GM18868 (cell line): ENCODE measurements at regions not wholly inside any gene's neighbourhood (a gene's known extent, or its start where the extent isn't known, plus 50 kb on each side); places are given as distances from the start of the nearest gene placed in this dataset.

Source experiments
- ATAC-seq: cut with Tn5 transposase; IDR thresholded peaks from one replicate; pipeline ENCODE4 v1.9.1; 2021; ENCODE audit warnings: mild to moderate bottlenecking, moderate library complexity; ENCODE audit not compliant: unreplicated experiment

- ATAC-seq, result no peak
Measured at GRCh38 chr4:176383273-176384077, 63.7 kb downstream of the SPCS3 start.

- no peak for ATAC-seq
Measured at GRCh38 chr4:176385601-176386000, 65.8 kb downstream of the SPCS3 start.

GRCh38 chr4:176387571-176387970 lies 67.8 kb downstream of the SPCS3 start:
- no peak for ATAC-seq

GRCh38 chr4:176393306-176394013 lies 73.7 kb downstream of the SPCS3 start:
- ATAC-seq, result no peak

- ATAC-seq, result no peak
Measured at GRCh38 chr4:176400816-176401461, 81.2 kb downstream of the SPCS3 start.

- ATAC-seq, result no peak
Measured at GRCh38 chr4:176404621-176405020, 84.9 kb downstream of the SPCS3 start.

GRCh38 chr4:176406297-176406696 lies 86.5 kb downstream of the SPCS3 start:
- no peak for ATAC-seq

- ATAC-seq, result no peak
Measured at GRCh38 chr4:176406736-176407135, 87.0 kb downstream of the SPCS3 start.

- no peak for ATAC-seq
Measured at GRCh38 chr4:176409627-176410026, 89.9 kb downstream of the SPCS3 start.

GRCh38 chr4:176413171-176413570 lies 93.4 kb downstream of the SPCS3 start:
- peak; percentile 87 for ATAC-seq

GRCh38 chr4:176422001-176422400 lies 102.2 kb downstream of the SPCS3 start:
- ATAC-seq, result no peak

GRCh38 chr4:176422511-176422910 lies 102.7 kb downstream of the SPCS3 start:
- ATAC-seq, result no peak

- no peak for ATAC-seq
Measured at GRCh38 chr4:176425035-176425434, 105.3 kb downstream of the SPCS3 start.

GRCh38 chr4:176432811-176433540 lies 113.2 kb downstream of the SPCS3 start:
- ATAC-seq, result no peak

GRCh38 chr4:176433983-176434382 lies 114.2 kb downstream of the SPCS3 start:
- no peak for ATAC-seq

GRCh38 chr4:176435901-176436292 lies 116.1 kb downstream of the SPCS3 start:
- no peak for ATAC-seq

GRCh38 chr4:176436293-176436973 lies 116.7 kb downstream of the SPCS3 start:
- ATAC-seq, result peak; percentile 43

- ATAC-seq, result no peak
Measured at GRCh38 chr4:176437756-176438155, 118.0 kb downstream of the SPCS3 start.

GRCh38 chr4:176438401-176438800 lies 118.6 kb downstream of the SPCS3 start:
- ATAC-seq, result no peak

- no peak for ATAC-seq
Measured at GRCh38 chr4:176439611-176440010, 119.8 kb downstream of the SPCS3 start.

GRCh38 chr4:176440698-176441097 lies 120.9 kb downstream of the SPCS3 start:
- ATAC-seq, result no peak
